DND-41 (cell line): ENCODE measurements at regions not wholly inside any gene's neighbourhood (a gene's known extent, or its start where the extent isn't known, plus 50 kb on each side); places are given as distances from the start of the nearest gene placed in this dataset.

Source experiments
- ATAC-seq: fragments of 200-7000 bp; cut with Tn5 transposase; 3 replicates; pipeline ENCODE4 v1.9.1; 2021; ENCODE audit warnings: low read depth; ENCODE audit not compliant: insufficient read depth
- DNase-seq: peaks from one replicate; pipeline ENCODE4 v3.0.0-alpha.2; 2020
- H2AFZ ChIP-seq: 2 replicates; pipeline ENCODE4 v1.6.0; 2012; ENCODE audit warnings: low read depth, low read length
- H3K27ac ChIP-seq: 2 replicates; pipeline ENCODE4 v1.5.1; 2012; ENCODE audit warnings: low read length, inconsistent platforms
- H3K27me3 ChIP-seq: fragments of 200-600 bp; sonication (generic); 2 replicates; pipeline ENCODE4 v1.6.0; 2012; ENCODE audit warnings: low read length, mild to moderate bottlenecking, inconsistent platforms; ENCODE audit not compliant: insufficient read depth, poor library complexity
- H3K36me3 ChIP-seq: 2 replicates; pipeline ENCODE4 v1.5.1; 2012; ENCODE audit warnings: low read length, inconsistent platforms; ENCODE audit not compliant: insufficient read depth
- H3K4me1 ChIP-seq: 2 replicates; pipeline ENCODE4 v1.5.1; 2012; ENCODE audit warnings: mild to moderate bottlenecking, low read length; ENCODE audit not compliant: insufficient read depth
- H3K4me2 ChIP-seq: 2 replicates; pipeline ENCODE4 v1.6.0; 2012; ENCODE audit warnings: mild to moderate bottlenecking, moderate library complexity, low read length, inconsistent platforms; ENCODE audit not compliant: insufficient read depth
- H3K4me3 ChIP-seq, 2 experiments: fragments of 200-600 bp in 1 of 2; shearing (Covaris generic) in 1 of 2; 2 replicates each; pipeline ENCODE4 v1.5.1; 2012 to 2016; ENCODE audit warnings: inconsistent platforms in 2 of 2, low read length in 2 of 2, mild to moderate bottlenecking in 2 of 2, low read depth in 1 of 2, moderate library complexity in 1 of 2
- H3K79me2 ChIP-seq: 2 replicates; pipeline ENCODE4 v1.6.0; 2012; ENCODE audit warnings: low read length, inconsistent platforms; ENCODE audit not compliant: insufficient read depth
- H3K9ac ChIP-seq: 2 replicates; pipeline ENCODE4 v1.6.0; 2012; ENCODE audit warnings: low read depth, mild to moderate bottlenecking, inconsistent platforms, low read length, moderate library complexity
- H3K9me3 ChIP-seq: 2 replicates; pipeline ENCODE4 v1.5.1; 2012; ENCODE audit warnings: low read length, moderate library complexity, mild to moderate bottlenecking, inconsistent platforms; ENCODE audit not compliant: insufficient read depth, severe bottlenecking
- H4K20me1 ChIP-seq: 2 replicates; pipeline ENCODE4 v1.6.0; 2012; ENCODE audit warnings: low read length; ENCODE audit not compliant: insufficient read depth
- CTCF ChIP-seq: IDR thresholded peaks from 2 replicates; pipeline ENCODE4 v1.5.1; 2012; ENCODE audit warnings: borderline replicate concordance, low read length, moderate library complexity, mild to moderate bottlenecking; ENCODE audit not compliant: poor library complexity, severe bottlenecking; ENCODE audit errors: extremely low read depth
- EZH2 ChIP-seq: IDR thresholded peaks from 3 replicates; pipeline ENCODE4 v1.6.1; 2012; ENCODE audit warnings: borderline replicate concordance, low read depth, mild to moderate bottlenecking, moderate library complexity, low read length, inconsistent platforms; ENCODE audit not compliant: severe bottlenecking

- DNase-seq (no peak), ATAC-seq (no peak)
- no peaks in the 10 kb centered on the region for H3K27me3 ChIP-seq
- H3K9ac ChIP-seq: no peak overlapping the region
- H3K4me3 ChIP-seq: no peak overlapping the region
- no peak overlapping the region for H3K27ac ChIP-seq
- H4K20me1 ChIP-seq: no peaks in the 10 kb centered on the region
- H2AFZ ChIP-seq: no peak overlapping the region
- no peak overlapping the region for H3K4me2 ChIP-seq
- peaks cover 3% of the 10 kb centered on the region for H3K9me3 ChIP-seq
- H3K4me1 ChIP-seq: no peaks in the 10 kb centered on the region
- no peak for TF ChIP-seq CTCF
- no peak for TF ChIP-seq EZH2
- no peaks in the 10 kb centered on the region for H3K79me2 ChIP-seq
- no peaks in the 10 kb centered on the region for H3K36me3 ChIP-seq
Measured at GRCh38 chr2:150882751-150883612, 378.7 kb downstream of the RBM43 start.

- H3K9ac ChIP-seq: no peak overlapping the region
- TF ChIP-seq CTCF: no peak
- no peak for TF ChIP-seq EZH2
- no peaks in the 10 kb centered on the region for H3K4me1 ChIP-seq
- no peaks in the 10 kb centered on the region for H4K20me1 ChIP-seq
- H3K9me3 ChIP-seq: peaks cover 3% of the 10 kb centered on the region
- DNase-seq: no peak
- H3K4me3 ChIP-seq: no peak overlapping the region
- no peaks in the 10 kb centered on the region for H3K27me3 ChIP-seq
- no peak overlapping the region for H3K4me2 ChIP-seq
- H3K79me2 ChIP-seq: no peaks in the 10 kb centered on the region
- H2AFZ ChIP-seq: no peak overlapping the region
- ATAC-seq: no peak
- H3K27ac ChIP-seq: no peak overlapping the region
- H3K36me3 ChIP-seq: no peaks in the 10 kb centered on the region
Measured at GRCh38 chr2:150880986-150881385, 380.7 kb downstream of the RBM43 start.

GRCh38 chr2:150878356-150878755 is 383.3 kb downstream of the RBM43 start:
- DNase-seq: no peak
- no peak for ATAC-seq
- Histone ChIP-seq H3K27ac (no peak overlapping the region), H3K4me2 (no peak overlapping the region), H3K9me3 (peaks cover 3% of the 10 kb centered on the region), H3K79me2 (no peaks in the 10 kb centered on the region), H2AFZ (no peak overlapping the region), H3K27me3 (no peaks in the 10 kb centered on the region), H3K36me3 (no peaks in the 10 kb centered on the region), H3K4me1 (peaks cover 8% of the 10 kb centered on the region), H3K9ac (no peak overlapping the region), H4K20me1 (no peaks in the 10 kb centered on the region), H3K4me3 (no peak overlapping the region)
- TF ChIP-seq CTCF (no peak), EZH2 (no peak)
